K562 (cell line): ENCODE measurements at regions not wholly inside any gene's neighbourhood (a gene's known extent, or its start where the extent isn't known, plus 50 kb on each side); places are given as distances from the start of the nearest gene placed in this dataset.

Experiments used
- ATAC-seq: fragments of 200-7000 bp; cut with Tn5 transposase; 3 replicates; pipeline ENCODE4 v1.9.1; 2020; ENCODE audit warnings: moderate library complexity
- BruUV-seq: library from RNA; stranded (reverse); fragments of 400-500 nt; replicated peaks from 2 replicates; lab custom pipeline; 2021; lab: Mats Ljungman, UMichigan
- CTCF ChIA-PET: fragments of 300-600 bp; formaldehyde crosslinking; extraction: SDS; loops from one replicate; lab custom pipeline; 2021; ENCODE audit warnings: low intra/inter-chr PET ratio; lab: Yijun Ruan, JAX
- POLR2A ChIA-PET: fragments of 300-600, 350-650 bp; sonication (Branson Sonifier 250); formaldehyde crosslinking; extraction: SDS; loops from one replicate; lab custom pipeline; 2021; ENCODE audit warnings: antibody characterized with exemption, inconsistent platforms; lab: Yijun Ruan, JAX
- DNase-seq, 4 experiments: peaks; one replicate each; pipeline versions ENCODE4 v3.0.0 to v3.0.0-alpha.2; 2011 to 2018; ENCODE audit warnings: low spot score in 3 of 4, mixed read lengths in 3 of 4; ENCODE audit errors: extremely low read depth in 1 of 4
- FAIRE-seq: peaks from 2 replicates; lab custom pipeline; 2011; peaks lifted over from hg19 to GRCh38; lab: Jason Lieb, UNC
- H2AFZ ChIP-seq: 2 replicates; pipeline ENCODE4 v1.6.0; 2011; ENCODE audit warnings: low read depth, low read length, control low read depth, inconsistent platforms
- H3K27ac ChIP-seq: fragments of 200-600 bp; 3 replicates; pipeline ENCODE4 v1.8.0; 2011; ENCODE audit warnings: low read depth, mild to moderate bottlenecking, control low read depth, inconsistent platforms, low read length, moderate library complexity, mixed read lengths; ENCODE audit errors: extremely low read depth
- H3K27me3 ChIP-seq, 2 experiments: fragments of 300-600 bp in 1 of 2; 2 replicates in 1 of 2; 3 replicates in 1 of 2; pipeline versions ENCODE4 v1.6.0 to v1.8.0; 2011; ENCODE audit warnings: inconsistent platforms in 2 of 2, low read length in 2 of 2, mild to moderate bottlenecking in 1 of 2, mixed read lengths in 1 of 2, moderate library complexity in 1 of 2; ENCODE audit not compliant: control insufficient read depth in 2 of 2, insufficient read depth in 2 of 2
- H3K36me3 ChIP-seq: fragments of 300-600 bp; 3 replicates; pipeline ENCODE4 v1.8.0; 2011; ENCODE audit warnings: mild to moderate bottlenecking, low read length, inconsistent platforms; ENCODE audit not compliant: control insufficient read depth, insufficient read depth
- H3K4me1 ChIP-seq, 2 experiments: fragments of 200-600 bp in 1 of 2; replicated peaks in 1 of 2; 2 replicates in 1 of 2; 3 replicates in 1 of 2; pipeline versions ENCODE4 v1.5.1 to v1.8.0; 2011; ENCODE audit warnings: inconsistent platforms in 2 of 2, low read length in 2 of 2, mild to moderate bottlenecking in 1 of 2, mixed read lengths in 1 of 2, moderate library complexity in 1 of 2; ENCODE audit not compliant: control insufficient read depth in 2 of 2, insufficient read depth in 2 of 2
- H3K4me2 ChIP-seq: 2 replicates; pipeline ENCODE4 v1.6.1; 2011; ENCODE audit warnings: low read length, control low read depth, inconsistent platforms, mixed read lengths; ENCODE audit not compliant: insufficient read depth
- H3K4me3 ChIP-seq: fragments of 200-600 bp; sonication (generic), shearing (Covaris generic); 2 replicates; pipeline ENCODE4 v1.5.1; 2016; ENCODE audit warnings: control low read depth, inconsistent platforms
- H3K79me2 ChIP-seq: fragments of 200-600 bp; 3 replicates; pipeline ENCODE4 v1.8.0; 2011; ENCODE audit warnings: low read length, inconsistent platforms; ENCODE audit not compliant: control insufficient read depth, insufficient read depth
- H3K9ac ChIP-seq, 2 experiments: 2 replicates each; pipeline versions ENCODE4 v1.6.0 to v1.6.1; 2011; ENCODE audit warnings: low read depth in 2 of 2, low read length in 2 of 2, control low read depth in 1 of 2, inconsistent platforms in 1 of 2, mild to moderate bottlenecking in 1 of 2, mixed read lengths in 1 of 2; ENCODE audit not compliant: insufficient read depth in 1 of 2
- H3K9me1 ChIP-seq: one replicate; pipeline ENCODE4 v1.6.0; 2011; ENCODE audit warnings: inconsistent platforms, mild to moderate bottlenecking, low read length, moderate library complexity; ENCODE audit not compliant: control insufficient read depth, insufficient read depth
- H3K9me3 ChIP-seq: replicated peaks from 2 replicates; pipeline ENCODE4 v1.5.1; 2011; ENCODE audit warnings: low read depth, low read length, inconsistent platforms; ENCODE audit not compliant: control insufficient read depth, insufficient read depth
- H4K20me1 ChIP-seq: replicated peaks from 2 replicates; pipeline ENCODE4 v1.6.1; 2011; ENCODE audit warnings: low read length, inconsistent platforms, mixed read lengths; ENCODE audit not compliant: control insufficient read depth, insufficient read depth
- ASH1L ChIP-seq: fragments of 450-650 bp; IDR thresholded peaks from 2 replicates; pipeline ENCODE4 v1.6.1; 2018; ENCODE audit warnings: borderline replicate concordance, mild to moderate bottlenecking, low read depth; ENCODE audit not compliant: partially characterized antibody
- MAFF ChIP-seq: IDR thresholded peaks from 2 replicates; pipeline ENCODE4 v1.6.1; 2012; ENCODE audit warnings: low read length, improper control_type of control experiment
- NFIC ChIP-seq: fragments of 450-650 bp; IDR thresholded peaks from 2 replicates; pipeline ENCODE4 v1.6.1; 2017; ENCODE audit warnings: mild to moderate bottlenecking, inconsistent platforms
- SOX6 ChIP-seq: fragments of 450-650 bp; IDR thresholded peaks from 2 replicates; pipeline ENCODE4 v1.6.1; 2014; ENCODE audit warnings: mild to moderate bottlenecking
- ZFP36 ChIP-seq: fragments of 150-350 bp; IDR thresholded peaks from 2 replicates; pipeline ENCODE4 v1.6.1; 2018; ENCODE audit warnings: low read length, low read depth; ENCODE audit not compliant: partially characterized antibody
- ZNF217 ChIP-seq: sonication (generic); formaldehyde crosslinking; IDR thresholded peaks from 2 replicates; pipeline ENCODE4 v1.8.0; 2022; ENCODE audit warnings: mild to moderate bottlenecking, missing genetic modification reagents
- WGBS: fragments of 100-300 bp; shearing (Covaris generic); methylation state at CpG from one replicate; pipeline ENCODE4 v1.1.6; 2016; ENCODE audit warnings: low coverage, mixed read lengths; ENCODE audit not compliant: insufficient coverage; ENCODE audit errors: missing lambda C conversion rate; 5-methylcytosine and 5-hydroxymethylcytosine counted together
- in situ Hi-C: fragments of 300-500 bp; cut with MboI; formaldehyde crosslinking; loops from 4 replicates; pipeline ENCODE4 v1.15.0; 2018; ENCODE audit warnings: inconsistent platforms, mixed read lengths
- intact Hi-C: fragments of 100-400 bp; cut with micrococcal nuclease; formaldehyde crosslinking; loops from 2 replicates; pipeline ENCODE4 v1.14.2; 2022

DNA sequence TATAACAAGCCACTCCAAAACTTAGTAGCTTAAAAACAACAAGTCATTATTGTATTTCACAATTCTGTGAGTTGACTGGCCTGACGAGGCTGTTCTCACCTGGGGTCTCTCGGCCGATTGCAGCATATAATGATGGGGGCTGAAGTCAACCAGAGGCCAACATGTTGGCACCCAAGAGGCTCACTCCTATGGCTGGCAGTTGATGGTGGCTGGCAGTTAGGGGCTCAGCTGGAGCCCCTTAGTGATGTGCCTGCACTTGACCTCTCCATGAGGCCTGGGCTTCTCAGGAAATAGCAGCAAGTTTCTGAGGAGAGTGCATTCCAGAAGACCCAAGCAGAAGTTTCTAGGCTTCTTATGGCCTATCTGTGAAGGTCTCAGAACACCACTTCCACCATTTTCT is 459.4 kb downstream of the NPHP4 start:
- BruUV-seq = no TSS peak
- H3K9ac ChIP-seq = no peak overlapping the region
- DNase-seq = no peak

GRCh38 chr1:5526822-5527551 is 465.2 kb downstream of the NPHP4 start:
- ChIA-PET CTCF (no interaction called here), POLR2A (no interaction called here)
- no peak for FAIRE-seq
- TF ChIP-seq MAFF (no peak), NFIC (peak; percentile 81), ZFP36 (peak; percentile 88)
- in situ Hi-C loops (no loop called here), intact Hi-C loops (no loop called here)
- Histone ChIP-seq H3K36me3 (no peaks in the 10 kb centered on the region), H3K4me3 (no peak overlapping the region), H3K9me3 (no peaks in the 10 kb centered on the region), H3K4me2 (no peak overlapping the region), H3K4me1 (no peaks in the 10 kb centered on the region), H3K27me3 (peaks cover 6 to 39% of the 10 kb centered on the region in 2 experiments; a peak in 3 of 5 replicates), H3K9me1 (no peaks in the 10 kb centered on the region), H3K27ac (no peak overlapping the region), H3K79me2 (no peaks in the 10 kb centered on the region), H3K9ac (no peak overlapping the region), H4K20me1 (no peaks in the 10 kb centered on the region), H2AFZ (no peak overlapping the region)
- BruUV-seq = no TSS peak
- WGBS = under 1% methylated on average over 19 of the region's 19 CpGs
- ATAC-seq = no peak
- DNase-seq = peak in 2 of 4 experiments; percentile 3

More for the DNA sequence above, 459.4 kb downstream of the NPHP4 start:
- no peaks in the 10 kb centered on the region for H3K79me2 ChIP-seq
- no peak overlapping the region for H3K4me2 ChIP-seq
- TF ChIP-seq ASH1L = no peak
- no peak for TF ChIP-seq ZNF217 (CRISPR knock-in tag)
- TF ChIP-seq SOX6 = no peak
- H3K27me3 ChIP-seq = peaks cover 0 to 9% of the 10 kb centered on the region in 2 experiments; a peak in 2 of 5 replicates
- intact Hi-C loops (no loop called here), in situ Hi-C loops (no loop called here)
- H3K36me3 ChIP-seq = no peaks in the 10 kb centered on the region
- no peak overlapping the region for H3K27ac ChIP-seq
- no peaks in the 10 kb centered on the region for H3K4me1 ChIP-seq
- no peaks in the 10 kb centered on the region; the same call in 1 of the 2 replicates for H4K20me1 ChIP-seq
- ChIA-PET CTCF (no interaction called here), POLR2A (interaction anchor here (0.6 to 0.8 kb wide), 2 partner anchors 77 to 385 kb away, joined by 3 read pairs; no protein-coding TSS in a partner anchor)
- no peaks in the 10 kb centered on the region for H3K9me3 ChIP-seq
- no peak overlapping the region for H3K4me3 ChIP-seq
- FAIRE-seq (no peak), ATAC-seq (no peak)
- H2AFZ ChIP-seq = no peak overlapping the region
- no peaks in the 10 kb centered on the region for H3K9me1 ChIP-seq
- WGBS = 0% methylated on average over 3 of the region's 3 CpGs
